ENCODE measurements at regions not wholly inside any gene's neighbourhood (a gene's known extent, or its start where the extent isn't known, plus 50 kb on each side); places are given as distances from the start of the nearest gene placed in this dataset.

DNA sequence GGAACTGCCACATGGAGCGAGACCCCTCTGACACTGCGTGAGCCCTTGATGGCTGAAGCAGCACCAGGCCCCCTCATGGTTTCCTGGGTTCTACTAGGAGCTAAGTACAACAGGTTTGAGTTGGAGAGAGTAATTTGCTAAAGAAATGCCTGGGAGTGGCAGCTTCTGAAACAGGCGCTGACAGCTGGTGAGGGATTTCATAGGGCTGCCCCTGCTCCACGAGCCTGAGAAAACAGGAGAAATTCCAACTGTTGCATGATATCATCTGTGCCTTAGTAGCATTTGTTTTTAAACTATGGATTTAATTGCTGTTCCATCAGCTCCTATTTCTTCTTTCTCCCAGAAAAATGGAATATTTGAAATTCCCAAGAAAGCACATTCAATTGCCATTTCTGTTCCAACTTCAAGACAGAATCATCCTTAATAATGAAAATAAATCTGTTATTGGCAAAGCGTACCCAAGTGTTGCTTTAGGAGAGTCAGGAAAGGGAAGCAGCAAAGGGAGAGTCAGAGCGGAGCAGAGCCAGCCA is 78.8 kb upstream of the ANKFN1 start:
- Histone ChIP-seq H3K27me3 (ENCODE audit: insufficient read depth, low read depth, low read length) (no peaks in the 10 kb centered on the region), H3K9me2 (ENCODE audit: insufficient read depth, low read length) (no peaks in the 10 kb centered on the region), H3K36me3 (ENCODE audit: insufficient read depth, low read length) (no peaks in the 10 kb centered on the region), H3K9ac (ENCODE audit: low read length) (no peak overlapping the region), H3K79me2 (replicated peaks; ENCODE audit: insufficient read depth, low read length) (no peaks in the 10 kb centered on the region), H3K4me3 (ENCODE audit: low read length) (no peak overlapping the region), H2AFZ (ENCODE audit: low read depth, low read length) (no peak overlapping the region), H3K9me3 (ENCODE audit: low read length) (peaks cover 4% of the 10 kb centered on the region), H3F3A (ENCODE audit: insufficient read depth, low read length, poor library complexity, severe bottlenecking) (no peaks in the 10 kb centered on the region), H3K27ac (ENCODE audit: low read length) (no peak overlapping the region), H3K4me2 (ENCODE audit: low read length) (no peak overlapping the region), H4K20me1 (ENCODE audit: insufficient read depth) (no peaks in the 10 kb centered on the region)
- TF ChIP-seq SMC3 (conservative IDR thresholded peaks at IDR 0.05; ENCODE audit: poor library complexity) (no peak), EZH2 (IDR thresholded peaks at IDR 0.05; ENCODE audit: borderline replicate concordance, insufficient read depth, low read length, poor library complexity, severe bottlenecking) (no peak), EP300 (conservative IDR thresholded peaks at IDR 0.05; ENCODE audit: poor library complexity, severe bottlenecking) (no peak), TAF1 (IDR thresholded peaks at IDR 0.05; ENCODE audit: low read depth) (no peak)

DNA sequence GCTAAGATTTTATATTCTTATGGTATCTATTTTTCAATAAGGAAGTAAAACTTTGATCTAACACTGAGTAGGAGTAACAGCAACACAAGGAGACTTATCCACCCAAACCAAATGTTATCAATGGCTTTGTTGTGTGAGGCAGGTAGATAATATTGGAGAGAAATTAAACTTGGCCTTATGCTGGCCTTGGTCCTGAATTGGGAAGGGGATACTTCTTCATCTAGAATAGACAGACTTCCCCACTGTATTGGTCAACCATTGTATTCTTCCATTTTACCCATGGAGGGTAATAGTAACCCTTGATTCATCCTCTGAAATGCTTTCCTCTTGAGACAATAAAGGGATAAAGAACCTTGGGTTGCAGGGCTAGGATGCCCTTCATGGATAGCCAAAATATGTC is 76.3 kb upstream of the ANKFN1 start:
- Histone ChIP-seq H3K27me3 (ENCODE audit: insufficient read depth, low read depth, low read length) (no peaks in the 10 kb centered on the region), H2AFZ (ENCODE audit: low read depth, low read length) (no peak overlapping the region), H3K9me3 (ENCODE audit: low read length) (peaks cover 4% of the 10 kb centered on the region), H3K9ac (ENCODE audit: low read length) (no peak overlapping the region), H3F3A (ENCODE audit: insufficient read depth, low read length, poor library complexity, severe bottlenecking) (no peaks in the 10 kb centered on the region), H3K9me2 (ENCODE audit: insufficient read depth, low read length) (no peaks in the 10 kb centered on the region), H3K79me2 (replicated peaks; ENCODE audit: insufficient read depth, low read length) (no peaks in the 10 kb centered on the region), H3K27ac (ENCODE audit: low read length) (no peak overlapping the region), H3K4me2 (ENCODE audit: low read length) (no peak overlapping the region), H3K36me3 (ENCODE audit: insufficient read depth, low read length) (no peaks in the 10 kb centered on the region), H3K4me3 (ENCODE audit: low read length) (no peak overlapping the region), H4K20me1 (ENCODE audit: insufficient read depth) (no peaks in the 10 kb centered on the region)
- no peak for TF ChIP-seq EZH2 (IDR thresholded peaks at IDR 0.05; ENCODE audit: borderline replicate concordance, insufficient read depth, low read length, poor library complexity, severe bottlenecking)
- TF ChIP-seq, protein P1, sequence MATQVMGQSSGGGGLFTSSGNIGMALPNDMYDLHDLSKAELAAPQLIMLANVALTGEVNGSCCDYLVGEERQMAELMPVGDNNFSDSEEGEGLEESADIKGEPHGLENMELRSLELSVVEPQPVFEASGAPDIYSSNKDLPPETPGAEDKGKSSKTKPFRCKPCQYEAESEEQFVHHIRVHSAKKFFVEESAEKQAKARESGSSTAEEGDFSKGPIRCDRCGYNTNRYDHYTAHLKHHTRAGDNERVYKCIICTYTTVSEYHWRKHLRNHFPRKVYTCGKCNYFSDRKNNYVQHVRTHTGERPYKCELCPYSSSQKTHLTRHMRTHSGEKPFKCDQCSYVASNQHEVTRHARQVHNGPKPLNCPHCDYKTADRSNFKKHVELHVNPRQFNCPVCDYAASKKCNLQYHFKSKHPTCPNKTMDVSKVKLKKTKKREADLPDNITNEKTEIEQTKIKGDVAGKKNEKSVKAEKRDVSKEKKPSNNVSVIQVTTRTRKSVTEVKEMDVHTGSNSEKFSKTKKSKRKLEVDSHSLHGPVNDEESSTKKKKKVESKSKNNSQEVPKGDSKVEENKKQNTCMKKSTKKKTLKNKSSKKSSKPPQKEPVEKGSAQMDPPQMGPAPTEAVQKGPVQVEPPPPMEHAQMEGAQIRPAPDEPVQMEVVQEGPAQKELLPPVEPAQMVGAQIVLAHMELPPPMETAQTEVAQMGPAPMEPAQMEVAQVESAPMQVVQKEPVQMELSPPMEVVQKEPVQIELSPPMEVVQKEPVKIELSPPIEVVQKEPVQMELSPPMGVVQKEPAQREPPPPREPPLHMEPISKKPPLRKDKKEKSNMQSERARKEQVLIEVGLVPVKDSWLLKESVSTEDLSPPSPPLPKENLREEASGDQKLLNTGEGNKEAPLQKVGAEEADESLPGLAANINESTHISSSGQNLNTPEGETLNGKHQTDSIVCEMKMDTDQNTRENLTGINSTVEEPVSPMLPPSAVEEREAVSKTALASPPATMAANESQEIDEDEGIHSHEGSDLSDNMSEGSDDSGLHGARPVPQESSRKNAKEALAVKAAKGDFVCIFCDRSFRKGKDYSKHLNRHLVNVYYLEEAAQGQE (IDR thresholded peaks at IDR 0.05; ENCODE audit: borderline replicate concordance) = no peak
- TF ChIP-seq TAF1 (IDR thresholded peaks at IDR 0.05; ENCODE audit: low read depth) = no peak
- TF ChIP-seq MXI1 (conservative IDR thresholded peaks at IDR 0.05; ENCODE audit: poor library complexity, severe bottlenecking) = no peak
- no peak for TF ChIP-seq POLR2AphosphoS5 (IDR thresholded peaks at IDR 0.05)
- TF ChIP-seq SMC3 (conservative IDR thresholded peaks at IDR 0.05; ENCODE audit: poor library complexity) = no peak
- no peak for TF ChIP-seq EP300 (conservative IDR thresholded peaks at IDR 0.05; ENCODE audit: poor library complexity, severe bottlenecking)
- TF ChIP-seq, protein P2, sequence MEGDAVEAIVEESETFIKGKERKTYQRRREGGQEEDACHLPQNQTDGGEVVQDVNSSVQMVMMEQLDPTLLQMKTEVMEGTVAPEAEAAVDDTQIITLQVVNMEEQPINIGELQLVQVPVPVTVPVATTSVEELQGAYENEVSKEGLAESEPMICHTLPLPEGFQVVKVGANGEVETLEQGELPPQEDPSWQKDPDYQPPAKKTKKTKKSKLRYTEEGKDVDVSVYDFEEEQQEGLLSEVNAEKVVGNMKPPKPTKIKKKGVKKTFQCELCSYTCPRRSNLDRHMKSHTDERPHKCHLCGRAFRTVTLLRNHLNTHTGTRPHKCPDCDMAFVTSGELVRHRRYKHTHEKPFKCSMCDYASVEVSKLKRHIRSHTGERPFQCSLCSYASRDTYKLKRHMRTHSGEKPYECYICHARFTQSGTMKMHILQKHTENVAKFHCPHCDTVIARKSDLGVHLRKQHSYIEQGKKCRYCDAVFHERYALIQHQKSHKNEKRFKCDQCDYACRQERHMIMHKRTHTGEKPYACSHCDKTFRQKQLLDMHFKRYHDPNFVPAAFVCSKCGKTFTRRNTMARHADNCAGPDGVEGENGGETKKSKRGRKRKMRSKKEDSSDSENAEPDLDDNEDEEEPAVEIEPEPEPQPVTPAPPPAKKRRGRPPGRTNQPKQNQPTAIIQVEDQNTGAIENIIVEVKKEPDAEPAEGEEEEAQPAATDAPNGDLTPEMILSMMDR (IDR thresholded peaks at IDR 0.05; ENCODE audit: poor library complexity, severe bottlenecking) = no peak

DNA sequence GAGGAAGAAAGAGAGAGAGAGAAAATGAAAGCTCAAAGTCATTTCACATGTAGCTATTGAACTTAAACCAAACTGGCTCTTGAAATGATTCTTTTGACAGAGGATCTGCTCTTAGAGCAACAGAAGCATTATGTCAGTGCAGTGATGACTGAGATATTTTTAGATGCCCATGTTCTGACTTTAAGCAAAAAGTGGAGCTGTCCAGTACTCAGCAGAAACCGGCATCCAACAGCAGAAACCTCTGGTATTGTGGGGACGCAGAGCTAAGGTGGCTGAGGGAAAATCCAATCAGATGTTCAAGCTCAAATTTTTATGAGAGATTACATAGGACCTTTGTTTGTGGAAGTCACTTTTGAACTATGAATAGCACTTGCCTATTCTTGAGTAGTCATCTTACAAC is 69.8 kb upstream of the ANKFN1 start:
- H3F3A ChIP-seq (ENCODE audit: insufficient read depth, low read length, poor library complexity, severe bottlenecking) = no peaks in the 10 kb centered on the region
- TF ChIP-seq EP300 (conservative IDR thresholded peaks at IDR 0.05; ENCODE audit: poor library complexity, severe bottlenecking) (no peak), RAD21 (conservative IDR thresholded peaks at IDR 0.05) (no peak), SMC3 (conservative IDR thresholded peaks at IDR 0.05; ENCODE audit: poor library complexity) (no peak), EZH2 (IDR thresholded peaks at IDR 0.05; ENCODE audit: borderline replicate concordance, insufficient read depth, low read length, poor library complexity, severe bottlenecking) (no peak), TAF1 (IDR thresholded peaks at IDR 0.05; ENCODE audit: low read depth) (no peak), MXI1 (conservative IDR thresholded peaks at IDR 0.05; ENCODE audit: poor library complexity, severe bottlenecking) (no peak), POLR2AphosphoS5 (IDR thresholded peaks at IDR 0.05) (no peak)
- TF ChIP-seq, protein P1 (IDR thresholded peaks at IDR 0.05; ENCODE audit: borderline replicate concordance) = no peak
- TF ChIP-seq, protein P2 (IDR thresholded peaks at IDR 0.05; ENCODE audit: poor library complexity, severe bottlenecking) = no peak
- no peak overlapping the region for H3K4me2 ChIP-seq (ENCODE audit: low read length)
- H4K20me1 ChIP-seq (ENCODE audit: insufficient read depth) = no peaks in the 10 kb centered on the region
- H3K27me3 ChIP-seq (ENCODE audit: insufficient read depth, low read depth, low read length) = no peaks in the 10 kb centered on the region
- no peaks in the 10 kb centered on the region for H3K9me2 ChIP-seq (ENCODE audit: insufficient read depth, low read length)
- no peaks in the 10 kb centered on the region for H3K79me2 ChIP-seq (replicated peaks; ENCODE audit: insufficient read depth, low read length)
- H3K27ac ChIP-seq (ENCODE audit: low read length) = no peak overlapping the region
- no peaks in the 10 kb centered on the region for H3K36me3 ChIP-seq (ENCODE audit: insufficient read depth, low read length)
- H3K9ac ChIP-seq (ENCODE audit: low read length) = no peak overlapping the region
- no peak overlapping the region for H2AFZ ChIP-seq (ENCODE audit: low read depth, low read length)
- H3K9me3 ChIP-seq (ENCODE audit: low read length) = no peaks in the 10 kb centered on the region
- no peak overlapping the region for H3K4me3 ChIP-seq (ENCODE audit: low read length)
